HL-60 (cell line): ENCODE measurements at regions not wholly inside any gene's neighbourhood (a gene's known extent, or its start where the extent isn't known, plus 50 kb on each side); places are given as distances from the start of the nearest gene placed in this dataset.

ENCODE experiments used
- GABPA ChIP-seq: IDR thresholded peaks from 2 replicates; pipeline ENCODE4 v1.6.1; 2012; ENCODE audit warnings: low read depth
- POLR2AphosphoS5 ChIP-seq: IDR thresholded peaks from 2 replicates; pipeline ENCODE4 v1.6.1; 2012; ENCODE audit warnings: low read depth
- SPI1 ChIP-seq: IDR thresholded peaks from 2 replicates; pipeline ENCODE4 v1.6.1; 2012; ENCODE audit warnings: low read depth, mild to moderate bottlenecking, borderline replicate concordance
- TF ChIP-seq, protein P1 (sequence below): IDR thresholded peaks from one replicate; pipeline ENCODE4 v1.5.1; 2011; ENCODE audit warnings: low read length, control low read depth, inconsistent platforms; ENCODE audit not compliant: insufficient read depth
- TF ChIP-seq, protein P2 (sequence below): IDR thresholded peaks from 2 replicates; pipeline ENCODE4 v1.6.1; 2012; ENCODE audit warnings: low read depth; ENCODE audit not compliant: insufficient replicate concordance

- TF ChIP-seq, protein P1, sequence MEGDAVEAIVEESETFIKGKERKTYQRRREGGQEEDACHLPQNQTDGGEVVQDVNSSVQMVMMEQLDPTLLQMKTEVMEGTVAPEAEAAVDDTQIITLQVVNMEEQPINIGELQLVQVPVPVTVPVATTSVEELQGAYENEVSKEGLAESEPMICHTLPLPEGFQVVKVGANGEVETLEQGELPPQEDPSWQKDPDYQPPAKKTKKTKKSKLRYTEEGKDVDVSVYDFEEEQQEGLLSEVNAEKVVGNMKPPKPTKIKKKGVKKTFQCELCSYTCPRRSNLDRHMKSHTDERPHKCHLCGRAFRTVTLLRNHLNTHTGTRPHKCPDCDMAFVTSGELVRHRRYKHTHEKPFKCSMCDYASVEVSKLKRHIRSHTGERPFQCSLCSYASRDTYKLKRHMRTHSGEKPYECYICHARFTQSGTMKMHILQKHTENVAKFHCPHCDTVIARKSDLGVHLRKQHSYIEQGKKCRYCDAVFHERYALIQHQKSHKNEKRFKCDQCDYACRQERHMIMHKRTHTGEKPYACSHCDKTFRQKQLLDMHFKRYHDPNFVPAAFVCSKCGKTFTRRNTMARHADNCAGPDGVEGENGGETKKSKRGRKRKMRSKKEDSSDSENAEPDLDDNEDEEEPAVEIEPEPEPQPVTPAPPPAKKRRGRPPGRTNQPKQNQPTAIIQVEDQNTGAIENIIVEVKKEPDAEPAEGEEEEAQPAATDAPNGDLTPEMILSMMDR, result no peak
- TF ChIP-seq POLR2AphosphoS5 (no peak), SPI1 (no peak), GABPA (no peak)
- TF ChIP-seq, protein P2, sequence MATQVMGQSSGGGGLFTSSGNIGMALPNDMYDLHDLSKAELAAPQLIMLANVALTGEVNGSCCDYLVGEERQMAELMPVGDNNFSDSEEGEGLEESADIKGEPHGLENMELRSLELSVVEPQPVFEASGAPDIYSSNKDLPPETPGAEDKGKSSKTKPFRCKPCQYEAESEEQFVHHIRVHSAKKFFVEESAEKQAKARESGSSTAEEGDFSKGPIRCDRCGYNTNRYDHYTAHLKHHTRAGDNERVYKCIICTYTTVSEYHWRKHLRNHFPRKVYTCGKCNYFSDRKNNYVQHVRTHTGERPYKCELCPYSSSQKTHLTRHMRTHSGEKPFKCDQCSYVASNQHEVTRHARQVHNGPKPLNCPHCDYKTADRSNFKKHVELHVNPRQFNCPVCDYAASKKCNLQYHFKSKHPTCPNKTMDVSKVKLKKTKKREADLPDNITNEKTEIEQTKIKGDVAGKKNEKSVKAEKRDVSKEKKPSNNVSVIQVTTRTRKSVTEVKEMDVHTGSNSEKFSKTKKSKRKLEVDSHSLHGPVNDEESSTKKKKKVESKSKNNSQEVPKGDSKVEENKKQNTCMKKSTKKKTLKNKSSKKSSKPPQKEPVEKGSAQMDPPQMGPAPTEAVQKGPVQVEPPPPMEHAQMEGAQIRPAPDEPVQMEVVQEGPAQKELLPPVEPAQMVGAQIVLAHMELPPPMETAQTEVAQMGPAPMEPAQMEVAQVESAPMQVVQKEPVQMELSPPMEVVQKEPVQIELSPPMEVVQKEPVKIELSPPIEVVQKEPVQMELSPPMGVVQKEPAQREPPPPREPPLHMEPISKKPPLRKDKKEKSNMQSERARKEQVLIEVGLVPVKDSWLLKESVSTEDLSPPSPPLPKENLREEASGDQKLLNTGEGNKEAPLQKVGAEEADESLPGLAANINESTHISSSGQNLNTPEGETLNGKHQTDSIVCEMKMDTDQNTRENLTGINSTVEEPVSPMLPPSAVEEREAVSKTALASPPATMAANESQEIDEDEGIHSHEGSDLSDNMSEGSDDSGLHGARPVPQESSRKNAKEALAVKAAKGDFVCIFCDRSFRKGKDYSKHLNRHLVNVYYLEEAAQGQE, result no peak
These were observed 90.5 kb upstream of the ABCC4 start for GRCh38 chr13:95391785-95392184.
